ENCODE measurements at regions not wholly inside any gene's neighbourhood (a gene's known extent, or its start where the extent isn't known, plus 50 kb on each side); places are given as distances from the start of the nearest gene placed in this dataset.

DNA sequence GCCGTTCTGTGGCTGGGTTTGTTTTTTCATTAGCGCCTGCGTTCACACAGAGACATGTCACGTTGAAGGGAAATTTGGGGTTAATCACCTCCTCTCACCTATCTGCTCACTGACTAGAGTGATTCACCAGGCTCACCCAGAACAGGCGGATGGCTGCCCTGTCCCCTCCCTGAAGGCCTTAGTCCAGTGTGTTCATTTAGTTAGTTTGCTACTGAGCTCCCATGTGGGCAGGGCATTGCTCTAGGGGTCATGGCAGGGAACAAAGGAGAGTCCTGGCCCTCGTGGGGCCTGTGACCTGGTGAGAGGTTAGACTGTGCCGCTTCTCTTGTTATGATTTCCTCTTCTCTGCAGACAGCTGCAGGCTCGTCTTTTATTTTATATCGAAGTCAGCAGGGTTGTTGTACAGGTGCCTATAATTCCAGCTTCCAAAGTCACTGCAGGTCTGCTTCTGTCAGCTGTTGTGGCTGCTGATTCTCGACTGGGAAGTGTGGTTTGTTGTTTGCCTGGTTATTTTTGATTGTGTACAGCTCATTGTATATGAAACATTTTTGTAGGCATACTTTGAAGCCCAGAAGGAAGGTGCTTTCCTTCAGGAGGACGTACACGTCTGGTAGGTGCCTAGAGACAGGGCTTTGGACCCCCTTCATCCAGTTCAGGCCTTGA is 73.4 kb upstream of the GSE1 start:
- no peak for DNase-seq (ENCODE audit: low spot score)

GRCh38 chr16:85541181-85541580 is 71.9 kb upstream of the GSE1 start:
- DNase-seq (ENCODE audit: low spot score) = no peak

DNA sequence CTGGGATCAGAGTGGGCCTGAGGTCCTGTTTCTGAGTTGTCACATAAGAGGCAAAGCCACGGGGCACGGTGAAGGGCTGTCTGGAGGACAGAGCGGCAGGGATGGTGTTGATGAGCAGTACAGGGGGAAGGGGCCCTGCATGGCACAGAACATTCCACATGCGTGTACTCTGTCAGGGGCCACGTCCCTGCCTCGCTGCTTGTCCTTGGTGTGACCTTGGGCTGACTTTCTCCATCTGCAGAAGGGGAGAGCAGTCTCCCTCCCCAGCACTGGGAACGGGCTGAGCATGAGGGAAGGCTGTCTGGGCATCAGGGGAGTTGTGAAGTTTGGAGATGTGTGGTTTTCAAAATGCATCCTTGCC is 71.5 kb upstream of the GSE1 start:
- DNase-seq (ENCODE audit: low spot score) = no peak

DNA sequence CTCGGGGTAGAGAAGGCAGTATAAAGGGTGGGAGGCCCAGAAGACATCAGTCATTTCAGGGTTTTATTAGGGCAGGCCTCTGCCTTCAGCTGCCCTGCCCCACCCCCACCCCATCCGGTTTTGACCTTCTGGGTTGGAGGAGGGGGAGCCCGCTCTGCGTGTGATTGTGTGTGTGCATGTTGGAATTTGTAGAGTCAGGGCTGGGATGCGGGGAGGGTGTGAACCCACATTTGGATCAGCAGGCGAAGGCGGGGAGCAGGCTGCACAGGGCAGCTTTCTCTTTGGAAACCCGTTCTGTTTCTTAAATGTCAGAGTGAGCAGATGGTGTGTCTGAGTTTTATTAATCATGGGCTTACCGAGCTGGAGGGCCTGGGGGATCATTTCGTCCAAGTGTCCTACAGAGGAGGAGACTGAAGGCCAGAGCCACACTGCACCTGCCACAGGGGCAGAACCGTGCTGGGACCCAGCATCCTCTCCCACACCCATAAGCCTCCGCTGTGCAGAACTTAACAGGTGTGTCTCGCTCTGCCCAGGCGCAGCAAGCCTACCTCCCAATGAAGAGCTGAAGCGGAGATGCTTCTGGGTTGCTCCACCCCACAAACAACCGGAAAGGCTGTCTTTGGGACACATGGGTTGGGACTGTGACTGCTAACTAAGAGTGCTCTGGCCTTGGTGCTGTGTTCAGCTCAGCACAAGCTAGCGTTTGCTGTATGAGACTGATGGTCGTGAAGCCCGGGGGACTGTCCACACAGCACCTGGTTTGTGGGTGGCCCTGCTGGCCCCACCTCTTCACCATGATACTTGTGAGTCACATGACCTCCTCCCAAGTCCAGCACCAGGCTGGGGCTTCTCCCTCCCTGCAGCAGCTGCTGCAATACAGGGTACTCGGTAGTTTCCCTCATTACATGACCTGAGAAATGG is 70.9 kb upstream of the GSE1 start:
- DNase-seq (ENCODE audit: low spot score) = no peak

- no peak for DNase-seq (ENCODE audit: low spot score)
These were observed 69.6 kb upstream of the GSE1 start for GRCh38 chr16:85543536-85543935.

DNA sequence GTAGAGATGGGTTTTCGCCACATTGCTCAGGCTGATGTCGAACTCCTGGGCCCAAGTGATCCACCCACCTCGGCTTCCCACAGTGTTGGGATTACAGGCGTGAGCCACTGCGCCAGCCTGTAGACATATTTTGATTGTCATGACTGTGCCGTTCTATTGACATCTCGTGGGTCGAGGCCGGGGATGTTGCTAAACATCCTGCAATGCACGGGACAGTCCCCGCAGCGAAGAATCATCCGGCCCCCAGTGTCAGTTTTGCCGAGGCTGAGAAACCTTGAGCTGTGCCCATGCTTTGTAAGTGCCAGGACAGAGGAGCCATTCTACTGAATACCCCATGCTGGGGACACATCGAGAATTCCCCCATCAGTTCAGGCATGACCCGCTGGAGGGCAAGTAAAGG is 69.1 kb upstream of the GSE1 start:
- DNase-seq (ENCODE audit: low spot score) = no peak

DNA sequence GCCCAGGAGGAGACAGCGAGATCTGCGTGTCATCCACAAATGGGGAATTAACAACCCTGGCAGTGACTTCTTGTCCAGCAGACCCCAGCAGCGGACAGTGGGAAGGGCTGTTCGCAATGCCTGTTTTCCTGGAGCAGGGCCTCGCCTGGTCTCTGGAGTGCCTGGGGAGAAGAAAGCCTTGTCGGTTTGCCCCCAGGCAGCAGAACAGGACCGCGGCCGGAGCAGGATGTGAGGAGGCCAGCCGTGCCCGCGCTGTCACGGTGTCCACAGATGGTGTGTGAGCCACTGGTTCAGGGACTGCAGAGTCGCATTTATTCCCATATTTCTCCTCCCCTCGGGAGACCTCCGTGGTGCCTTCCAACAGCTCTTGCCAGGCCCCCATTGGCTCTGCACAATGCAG is 68.5 kb upstream of the GSE1 start:
- no peak for DNase-seq (ENCODE audit: low spot score)

DNA sequence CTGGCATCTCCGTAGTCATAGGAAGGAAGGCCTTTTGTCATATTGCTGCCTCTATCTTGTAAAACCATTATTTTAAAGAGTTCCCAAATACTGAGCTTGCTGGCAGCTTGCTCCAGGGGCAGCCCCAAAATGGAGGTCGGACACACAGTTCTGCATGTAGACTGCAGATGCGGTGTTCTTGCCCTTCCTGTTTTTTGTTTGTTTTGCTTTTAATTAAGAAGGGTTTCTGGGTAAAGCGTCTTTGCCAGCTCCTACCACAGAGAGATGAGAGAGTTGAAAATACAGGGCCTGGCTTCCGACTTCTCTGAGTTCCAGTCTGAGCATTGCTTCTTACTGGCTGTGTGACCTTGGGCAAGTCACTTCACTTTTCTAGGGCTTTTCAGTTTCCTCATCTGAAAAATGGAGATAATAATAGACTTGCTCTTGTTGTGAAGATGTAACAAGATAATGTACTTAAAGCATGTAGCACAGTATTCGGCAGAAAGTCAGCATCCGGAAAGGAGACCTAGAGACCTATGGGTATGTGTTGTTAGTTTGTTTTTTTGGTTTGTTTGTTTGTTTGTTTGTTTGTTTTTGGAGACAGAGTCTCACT is 67.8 kb upstream of the GSE1 start:
- DNase-seq (ENCODE audit: low spot score) = no peak

DNA sequence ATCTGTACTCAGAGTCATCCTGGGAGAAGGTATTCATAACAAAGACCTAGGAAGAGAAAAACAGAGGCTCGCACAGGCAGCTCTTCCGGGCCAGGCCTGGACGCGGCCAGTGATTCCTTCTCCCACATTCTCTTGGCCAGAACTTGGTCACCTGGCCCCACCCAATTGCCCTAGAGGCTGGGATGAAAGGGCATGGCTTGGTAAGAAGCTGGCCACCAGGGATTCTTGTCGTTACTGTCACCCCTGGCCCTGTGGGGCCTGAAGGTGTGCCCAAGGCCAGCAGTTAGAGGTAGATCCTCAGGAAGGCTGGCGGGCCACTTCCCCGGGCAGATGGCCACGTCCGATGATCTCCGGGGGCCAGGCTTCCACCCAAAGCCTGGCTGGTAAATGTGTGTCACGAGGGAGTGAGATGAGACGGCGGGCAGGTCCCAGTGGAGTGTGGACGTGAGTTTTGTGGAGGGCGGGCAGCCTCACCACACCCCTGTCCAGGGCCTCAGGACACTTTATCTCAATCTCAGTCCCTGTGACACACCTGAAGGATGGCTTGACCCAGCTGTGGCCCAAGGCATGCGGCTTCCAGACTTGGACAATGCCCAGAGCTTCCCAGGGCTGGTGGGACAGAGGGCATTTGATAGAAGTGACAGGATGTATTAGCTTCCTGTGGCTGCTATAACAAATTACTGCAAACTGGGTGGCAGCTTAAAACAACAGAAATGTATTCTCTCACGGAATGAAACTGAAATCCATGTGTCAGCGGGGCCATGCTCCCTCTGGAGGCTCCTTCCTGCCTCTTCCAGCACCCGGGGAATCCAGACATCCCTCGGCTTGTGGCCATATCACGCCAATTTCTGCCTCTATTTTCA is 66.3 kb upstream of the GSE1 start:
- no peak for DNase-seq (ENCODE audit: low spot score)

DNA sequence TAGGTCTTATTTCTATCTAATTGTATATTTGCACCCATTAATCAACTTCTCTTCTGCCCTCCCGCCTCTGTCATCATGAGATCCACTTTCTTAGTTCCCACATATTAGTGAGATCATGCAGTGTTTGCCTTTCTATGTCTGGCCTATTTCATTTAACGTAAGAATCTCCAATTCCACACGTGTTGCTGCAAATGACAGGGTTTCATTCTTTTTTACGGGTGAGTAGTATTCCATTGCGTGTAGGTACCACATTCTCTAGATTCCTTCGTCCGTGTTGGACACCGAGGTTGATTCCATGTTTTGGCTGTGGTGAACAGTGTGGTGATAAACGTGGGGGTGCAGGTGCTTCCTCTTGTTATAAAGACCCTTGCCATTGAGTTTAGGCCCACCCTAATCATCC is 64.7 kb upstream of the GSE1 start:
- DNase-seq (ENCODE audit: low spot score) = no peak

DNA sequence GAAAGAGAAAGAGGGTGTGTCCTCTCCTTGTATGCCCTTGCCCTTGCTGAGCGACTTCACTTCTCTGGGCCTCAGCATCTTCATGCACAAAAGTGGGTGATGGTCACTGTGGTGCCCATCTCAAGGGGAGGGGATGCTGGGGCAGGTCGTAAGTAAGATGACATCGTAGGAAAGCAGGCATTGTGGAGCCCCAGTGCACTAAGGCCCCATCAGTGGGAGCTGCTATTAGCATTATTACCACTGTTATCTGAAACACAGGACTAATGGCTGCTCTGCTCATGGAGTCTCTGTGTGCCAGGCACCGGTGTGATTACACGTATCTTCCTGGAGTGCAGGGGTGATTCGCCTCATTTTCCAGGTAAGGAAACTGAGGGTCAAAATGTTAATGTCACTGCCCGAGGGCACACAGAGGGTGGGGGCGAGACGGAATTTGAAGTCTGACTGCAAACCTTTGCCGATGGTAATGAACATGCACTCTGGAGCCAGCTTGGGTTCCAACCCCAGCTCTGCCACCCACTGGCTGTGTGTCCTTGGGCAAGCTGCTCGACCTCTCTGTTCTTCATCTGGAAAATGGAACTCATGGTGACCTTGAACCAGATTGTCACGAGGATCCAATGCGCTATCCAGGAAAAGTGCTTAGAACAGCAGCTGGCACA is 63.2 kb upstream of the GSE1 start:
- no peak for DNase-seq (ENCODE audit: low spot score)

DNA sequence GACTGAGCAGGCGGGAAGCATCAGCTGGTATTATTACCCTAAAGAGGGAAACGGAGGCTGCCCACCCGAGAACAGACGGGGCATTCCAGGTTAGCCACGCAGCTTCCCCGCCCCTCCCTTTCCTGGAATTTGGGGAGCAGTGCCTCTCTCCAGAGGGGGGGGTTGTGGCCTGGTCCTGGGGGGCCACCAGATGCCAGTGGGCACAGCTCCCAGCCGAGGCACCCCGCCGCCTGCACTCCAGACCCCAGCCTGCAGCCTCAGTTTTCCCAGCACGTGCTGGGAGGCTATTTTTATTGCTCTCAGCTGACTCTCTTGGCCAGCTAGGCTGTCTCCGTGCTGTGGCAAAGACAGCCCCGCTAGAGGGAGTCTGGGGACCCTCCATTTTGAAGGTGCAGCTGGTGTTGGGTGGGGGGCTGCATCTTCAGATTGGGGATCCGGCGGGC is 62.7 kb upstream of the GSE1 start:
- DNase-seq (ENCODE audit: low spot score) = no peak

- DNase-seq (ENCODE audit: low spot score) = no peak
These were observed 61.9 kb upstream of the GSE1 start for GRCh38 chr16:85550953-85551924.

- no peak for DNase-seq (ENCODE audit: low spot score)
These were observed 60.1 kb upstream of the GSE1 start for GRCh38 chr16:85552980-85553435.

DNA sequence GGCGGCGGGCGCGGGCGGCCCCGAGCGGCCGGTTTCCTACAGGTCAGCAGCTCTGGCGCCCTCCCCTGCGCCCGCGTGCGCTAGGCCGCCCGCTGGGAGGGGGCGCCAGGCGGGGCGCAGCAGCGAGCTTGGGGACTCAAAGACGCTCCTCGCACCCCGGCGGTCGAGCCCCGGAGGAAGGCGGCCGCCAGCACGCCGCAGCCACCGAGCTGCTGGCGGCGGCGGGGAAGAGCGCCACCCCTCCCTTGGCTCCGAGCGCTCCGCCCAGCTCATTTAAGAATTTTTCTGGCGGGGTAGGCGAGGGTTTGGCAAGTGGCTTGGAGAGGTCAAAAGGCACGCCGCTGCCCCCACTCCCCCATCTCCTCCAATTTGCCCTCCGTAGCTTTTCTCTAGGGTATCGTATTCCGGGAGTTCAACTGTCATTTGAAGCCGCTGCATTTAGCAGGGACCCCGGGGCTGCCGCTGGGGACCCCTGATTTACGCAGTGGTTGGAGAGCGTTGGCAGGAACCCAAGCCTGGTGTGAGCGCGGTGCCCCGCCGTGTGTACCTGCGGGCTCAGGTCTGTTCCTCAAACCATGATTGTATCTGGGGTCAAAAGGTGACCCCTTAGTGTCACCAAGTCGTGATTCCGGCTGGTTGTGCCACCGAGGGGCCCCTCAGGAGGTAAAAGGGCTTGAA is 59.5 kb upstream of the GSE1 start:
- peak; percentile 57 for DNase-seq (ENCODE audit: low spot score)

DNA sequence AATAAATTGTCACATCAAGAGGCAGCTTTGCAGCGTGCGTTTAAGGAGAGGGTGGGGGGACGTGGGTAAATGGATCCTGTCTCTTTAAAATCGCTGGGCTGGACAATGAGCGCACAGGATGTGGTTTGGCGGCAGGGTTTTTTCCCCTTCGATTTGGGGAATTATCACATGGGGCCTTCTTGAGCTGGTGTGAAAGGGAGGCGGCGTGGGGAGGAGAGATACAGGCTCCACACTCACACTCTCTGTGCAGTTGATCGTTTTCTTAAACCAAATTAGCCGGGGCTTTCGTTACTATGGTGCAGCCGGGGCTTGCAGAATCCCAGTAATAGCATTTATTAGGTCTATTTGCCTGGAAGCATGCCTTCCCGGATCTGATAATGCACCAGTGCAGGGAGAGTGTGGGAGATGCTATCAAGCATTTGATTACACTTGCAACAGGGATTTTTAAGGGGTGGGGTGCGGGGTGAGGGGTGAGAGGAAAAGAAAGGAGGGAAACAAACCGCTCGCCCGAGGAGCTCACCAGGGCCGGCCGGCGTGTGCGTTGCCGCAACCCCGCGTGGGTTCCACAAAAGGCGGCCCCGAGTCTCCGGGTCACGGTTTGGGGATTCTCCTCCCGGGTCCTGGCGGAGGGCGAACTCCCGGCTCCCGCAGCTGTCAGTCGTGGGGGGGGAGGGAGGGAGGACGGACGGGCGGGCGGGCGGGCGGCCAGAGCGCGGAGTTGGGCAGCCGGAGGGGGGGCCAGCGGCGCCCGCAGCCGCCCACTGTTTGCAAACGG is 58.8 kb upstream of the GSE1 start:
- DNase-seq (ENCODE audit: low spot score) = peak; percentile 79

- DNase-seq (ENCODE audit: low spot score) = peak; percentile 45
These were observed 58.0 kb upstream of the GSE1 start for GRCh38 chr16:85554889-85555718.

All from mucosa of gallbladder (tissue), 1 donor.